Activated T-helper 1 cell treated with anti-CD3 and anti-CD28 coated beads, Interleukin-12 subunit alpha, Interleukin-12 subunit beta, Interleukin-2, Interleukin-4 antibody, amounts not matched to agents 30 ng/mL and 10 ng/mL and 1 ng/mL, durations not matched to agents 14 hours and 24 hours and 36 hours (primary cell): ENCODE measurements at regions not wholly inside any gene's neighbourhood (a gene's known extent, or its start where the extent isn't known, plus 50 kb on each side); places are given as distances from the start of the nearest gene placed in this dataset.

Experiments used
- DNase-seq: peaks from one replicate; pipeline ENCODE4 v3.0.0; 2021; ENCODE audit warnings: low spot score
- H3K27ac Mint-ChIP-seq: one replicate; pipeline ENCODE4 v1.8.0; 2021; ENCODE audit warnings: mild to moderate bottlenecking, mixed read lengths
- H3K27me3 Mint-ChIP-seq: one replicate; pipeline ENCODE4 v1.8.0; 2022; ENCODE audit warnings: mild to moderate bottlenecking, moderate library complexity, mixed read lengths; ENCODE audit not compliant: insufficient read depth
- H3K36me3 Mint-ChIP-seq: one replicate; pipeline ENCODE4 v1.8.0; 2021; ENCODE audit warnings: low read depth, mixed read lengths
- H3K4me1 Mint-ChIP-seq: one replicate; pipeline ENCODE4 v1.8.0; 2021; ENCODE audit warnings: low read depth, mixed read lengths
- H3K4me3 Mint-ChIP-seq: one replicate; pipeline ENCODE4 v1.8.0; 2021; ENCODE audit warnings: mild to moderate bottlenecking, moderate library complexity, mixed read lengths
- H3K9me3 Mint-ChIP-seq: one replicate; pipeline ENCODE4 v1.8.0; 2021; ENCODE audit warnings: mixed read lengths
- intact Hi-C: fragments of 100-400 bp; cut with micrococcal nuclease; formaldehyde crosslinking; loops from one replicate; pipeline ENCODE4 v1.15.1; 2024

DNA sequence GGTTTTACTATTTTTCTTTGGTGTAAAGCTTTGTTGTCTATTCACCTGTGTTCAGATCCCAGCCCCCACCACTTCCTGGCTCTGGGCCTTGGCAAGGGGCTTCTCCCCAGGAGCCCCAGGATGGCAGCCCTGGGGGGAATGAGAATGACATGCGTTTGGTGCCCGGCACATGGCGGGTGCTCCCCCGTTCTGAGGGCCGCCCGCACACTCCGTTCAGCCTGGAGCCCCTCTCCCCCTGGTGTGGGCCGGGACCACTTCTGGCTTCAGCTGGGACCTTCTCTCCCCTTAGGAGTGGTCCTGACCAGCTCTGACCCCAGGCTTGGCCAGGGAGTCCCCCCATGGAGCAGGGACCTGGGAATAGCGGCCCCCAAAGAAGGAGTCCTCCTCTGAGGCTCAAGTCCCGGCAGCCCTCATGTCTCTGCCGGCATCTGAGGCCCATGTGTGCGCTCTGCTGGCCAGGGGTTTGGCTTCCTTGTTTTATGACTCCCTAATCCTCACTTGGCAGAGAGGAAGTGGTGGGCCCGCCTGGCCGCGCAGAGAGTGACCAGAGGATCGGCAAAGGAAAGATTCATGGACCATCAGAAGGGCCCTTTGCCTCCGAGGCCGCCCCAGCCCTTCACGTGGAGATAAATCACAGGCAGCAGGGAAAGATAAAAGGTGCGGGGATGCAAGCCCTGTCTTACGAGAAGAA lies 57.0 kb upstream of the LMX1B start:
- Mint-ChIP-seq H3K4me3 (no peak overlapping the region), H3K27ac (no peak overlapping the region), H3K27me3 (peaks cover 8% of the 10 kb centered on the region), H3K36me3 (no peaks in the 10 kb centered on the region), H3K4me1 (no peaks in the 10 kb centered on the region), H3K9me3 (no peaks in the 10 kb centered on the region)
- no peak for DNase-seq
- intact Hi-C loops: loop anchor here (5.0 kb wide), 1 partner anchor 39 kb away; no protein-coding TSS in a partner anchor

DNA sequence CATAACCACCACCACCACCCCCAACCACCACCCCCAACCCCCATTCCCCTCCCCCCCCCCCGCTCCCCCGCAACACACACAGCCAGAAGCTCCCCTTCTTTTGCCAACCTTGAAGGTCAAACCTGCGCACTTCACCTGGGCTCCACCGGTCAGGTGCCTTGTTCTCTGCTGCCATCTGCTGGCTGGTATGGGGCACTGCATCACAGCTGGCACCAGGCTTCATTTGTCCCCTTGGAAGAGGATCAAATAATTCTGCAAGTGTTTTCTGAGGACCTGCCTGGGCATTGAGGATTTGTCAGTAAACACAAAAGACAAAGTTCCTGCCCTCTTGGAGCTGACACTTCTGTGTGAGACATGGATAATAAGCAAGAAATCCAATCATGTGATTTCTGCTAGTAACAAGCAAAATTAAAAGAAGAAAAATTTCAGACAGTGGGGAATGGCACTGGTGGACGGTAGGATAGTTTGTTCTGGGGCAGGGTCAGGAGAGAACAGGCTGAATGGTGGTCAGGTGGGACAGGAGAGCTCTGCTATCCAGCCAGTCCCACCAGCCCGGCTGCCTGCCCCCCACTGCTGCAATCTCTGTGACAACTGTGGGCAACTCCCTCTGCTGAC lies 55.6 kb upstream of the LMX1B start:
- Mint-ChIP-seq H3K27ac (no peak overlapping the region), H3K36me3 (no peaks in the 10 kb centered on the region), H3K4me1 (no peaks in the 10 kb centered on the region), H3K4me3 (no peak overlapping the region), H3K27me3 (peaks cover 8% of the 10 kb centered on the region), H3K9me3 (no peaks in the 10 kb centered on the region)
- peak; percentile 49 for DNase-seq
- intact Hi-C loops: loop anchor here (1.0 to 5.0 kb wide), 2 partner anchors 41 to 59 kb away; no protein-coding TSS in a partner anchor

DNA sequence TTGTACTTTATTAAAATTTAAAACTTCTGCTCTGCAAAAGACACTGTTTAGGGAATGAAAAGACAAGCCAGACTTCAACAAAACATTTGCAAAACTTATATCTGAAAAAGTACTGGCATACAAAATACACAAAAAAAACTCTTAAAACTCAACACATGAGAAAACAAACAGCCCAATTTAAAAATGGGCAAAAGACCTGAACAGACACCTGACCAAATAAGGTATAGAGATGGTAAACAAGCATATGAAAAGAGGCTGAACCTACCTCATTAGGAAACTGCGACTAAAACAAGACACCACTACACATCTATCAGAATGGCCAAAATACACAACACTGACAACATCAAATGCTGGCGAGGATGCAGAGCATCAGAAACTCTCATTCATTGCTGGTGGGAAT lies 54.4 kb upstream of the LMX1B start:
- Mint-ChIP-seq H3K27me3 (peaks cover 11% of the 10 kb centered on the region), H3K4me3 (no peak overlapping the region), H3K27ac (no peak overlapping the region), H3K9me3 (no peaks in the 10 kb centered on the region), H3K4me1 (no peaks in the 10 kb centered on the region), H3K36me3 (no peaks in the 10 kb centered on the region)
- no peak for DNase-seq
- intact Hi-C loops: loop anchor here (5.0 kb wide), 1 partner anchor 42 kb away; no protein-coding TSS in a partner anchor

DNA sequence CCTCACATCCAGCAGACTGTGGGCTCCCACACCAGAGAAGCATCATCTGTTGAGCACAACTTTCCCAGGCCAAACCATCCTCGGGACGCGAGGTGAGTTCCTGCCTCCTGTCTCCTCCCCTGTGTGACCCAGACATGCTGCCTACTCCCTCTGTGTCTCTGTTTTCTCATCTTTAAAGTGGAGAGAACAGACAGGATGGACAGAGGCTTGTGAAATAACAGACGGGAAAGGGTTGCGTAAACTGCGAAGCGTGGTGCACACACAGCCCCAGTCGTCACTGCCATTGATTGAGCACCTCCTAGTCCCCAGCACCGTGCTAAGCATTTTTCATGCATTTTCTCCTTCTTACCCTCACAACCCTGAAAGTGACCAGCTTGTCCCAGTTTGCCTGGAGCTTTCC lies 52.1 kb upstream of the LMX1B start:
- intact Hi-C loops: no loop called here
- no peak overlapping the region for H3K4me3 Mint-ChIP-seq
- no peaks in the 10 kb centered on the region for H3K4me1 Mint-ChIP-seq
- H3K27ac Mint-ChIP-seq: no peak overlapping the region
- DNase-seq: no peak
- no peaks in the 10 kb centered on the region for H3K9me3 Mint-ChIP-seq
- peaks cover 11% of the 10 kb centered on the region for H3K27me3 Mint-ChIP-seq
- no peaks in the 10 kb centered on the region for H3K36me3 Mint-ChIP-seq

DNA sequence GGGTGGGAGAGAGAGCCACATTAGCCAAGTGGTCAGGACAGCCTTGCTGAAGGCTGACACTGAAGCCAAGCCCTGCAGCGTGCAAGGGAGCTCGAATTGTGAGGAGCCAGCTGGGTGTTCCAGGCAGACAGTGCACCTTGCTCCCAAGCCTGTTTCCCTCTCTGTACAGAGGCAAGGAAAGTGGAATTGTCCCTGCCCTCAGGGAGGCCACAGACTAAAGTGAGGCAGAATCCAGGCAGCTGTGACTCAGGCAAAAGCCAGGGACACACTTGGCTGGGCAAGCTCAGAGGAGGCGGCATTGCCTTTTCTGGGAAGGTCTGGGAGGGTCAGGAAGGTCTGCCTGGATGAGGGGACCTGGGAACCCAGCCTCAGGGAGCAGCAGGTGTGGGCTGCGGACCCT lies 50.2 kb upstream of the LMX1B start:
- Mint-ChIP-seq H3K27me3 (peaks cover 11% of the 10 kb centered on the region), H3K27ac (no peak overlapping the region), H3K36me3 (no peaks in the 10 kb centered on the region), H3K9me3 (no peaks in the 10 kb centered on the region), H3K4me1 (no peaks in the 10 kb centered on the region), H3K4me3 (no peak overlapping the region)
- DNase-seq: no peak
- intact Hi-C loops: no loop called here
